ENCODE measurements at regions not wholly inside any gene's neighbourhood (a gene's known extent, or its start where the extent isn't known, plus 50 kb on each side); places are given as distances from the start of the nearest gene placed in this dataset.

GRCh38 chr5:124060413-124061067 is 548.6 kb downstream of the CSNK1G3 start:
- DNase-seq (ENCODE audit: low spot score in 2 of 2) (no peak), FAIRE-seq (no peak)

GRCh38 chr5:124060011-124060410 is 548.0 kb downstream of the CSNK1G3 start:
- FAIRE-seq (no peak), DNase-seq (ENCODE audit: low spot score in 2 of 2) (no peak)

- FAIRE-seq (no peak), DNase-seq (ENCODE audit: low spot score in 2 of 2) (no peak)
Observed at GRCh38 chr5:124059200-124059599, 547.2 kb downstream of the CSNK1G3 start.

- FAIRE-seq, result no peak
- DNase-seq (ENCODE audit: low spot score in 2 of 2), result no peak
Observed at GRCh38 chr5:124057724-124058231, 545.8 kb downstream of the CSNK1G3 start.

GRCh38 chr5:124056991-124057723 is 545.2 kb downstream of the CSNK1G3 start:
- DNase-seq (ENCODE audit: low spot score in 2 of 2), result no peak
- no peak for FAIRE-seq

GRCh38 chr5:124056326-124056990 is 544.5 kb downstream of the CSNK1G3 start:
- no peak for FAIRE-seq
- no peak for DNase-seq (ENCODE audit: low spot score in 2 of 2)

- FAIRE-seq (no peak), DNase-seq (ENCODE audit: low spot score in 2 of 2) (no peak)
Observed at GRCh38 chr5:124055751-124056150, 543.8 kb downstream of the CSNK1G3 start.

- FAIRE-seq, result no peak
- DNase-seq (ENCODE audit: low spot score in 2 of 2), result no peak
Observed at GRCh38 chr5:124054564-124054963, 542.6 kb downstream of the CSNK1G3 start.

- no peak for FAIRE-seq
- no peak for DNase-seq (ENCODE audit: low spot score in 2 of 2)
Observed at GRCh38 chr5:124053340-124053739, 541.4 kb downstream of the CSNK1G3 start.

- FAIRE-seq (no peak), DNase-seq (ENCODE audit: low spot score in 2 of 2) (no peak)
Observed at GRCh38 chr5:124052201-124052600, 540.2 kb downstream of the CSNK1G3 start.

- no peak for FAIRE-seq
- DNase-seq (ENCODE audit: low spot score in 2 of 2), result no peak
Observed at GRCh38 chr5:124050120-124050770, 538.3 kb downstream of the CSNK1G3 start.

GRCh38 chr5:124045412-124045811 is 533.4 kb downstream of the CSNK1G3 start:
- DNase-seq (ENCODE audit: low spot score in 2 of 2) (no peak), FAIRE-seq (no peak)

GRCh38 chr5:124044613-124045012 is 532.6 kb downstream of the CSNK1G3 start:
- FAIRE-seq, result no peak
- DNase-seq (ENCODE audit: low spot score in 2 of 2), result no peak

- FAIRE-seq (no peak), DNase-seq (ENCODE audit: low spot score in 2 of 2) (no peak)
Observed at GRCh38 chr5:124043456-124043855, 531.5 kb downstream of the CSNK1G3 start.

- peak in 1 of 2 donors; percentile 6 for DNase-seq (ENCODE audit: low spot score in 2 of 2)
- FAIRE-seq, result no peak
Observed at GRCh38 chr5:124040799-124041198, 528.8 kb downstream of the CSNK1G3 start.

GRCh38 chr5:124039410-124039809 is 527.4 kb downstream of the CSNK1G3 start:
- FAIRE-seq (no peak), DNase-seq (ENCODE audit: low spot score in 2 of 2) (no peak)

GRCh38 chr5:124036786-124037185 is 524.8 kb downstream of the CSNK1G3 start:
- FAIRE-seq (no peak), DNase-seq (ENCODE audit: low spot score in 2 of 2) (no peak)

GRCh38 chr5:124034963-124035362 is 523.0 kb downstream of the CSNK1G3 start:
- no peak for DNase-seq (ENCODE audit: low spot score in 2 of 2)
- no peak for FAIRE-seq

GRCh38 chr5:124034083-124034700 is 522.2 kb downstream of the CSNK1G3 start:
- no peak for DNase-seq (ENCODE audit: low spot score in 2 of 2)
- FAIRE-seq, result no peak

GRCh38 chr5:124030043-124030491 is 518.1 kb downstream of the CSNK1G3 start:
- FAIRE-seq (no peak), DNase-seq (ENCODE audit: low spot score in 2 of 2) (no peak)

All from frontal cortex (tissue), 3 donors.